ENCODE measurements at regions not wholly inside any gene's neighbourhood (a gene's known extent, or its start where the extent isn't known, plus 50 kb on each side); places are given as distances from the start of the nearest gene placed in this dataset.

GRCh38 chr3:177550667-177551066 lies 353.4 kb upstream of the TBL1XR1 start:
- no peak overlapping the region for H3K27ac ChIP-seq (ENCODE audit: low read depth in 1 of 3, low read length in 2 of 3)
- peaks cover 0 to 2% (median 0%) of the 10 kb centered on the region in 3 donors for H3K4me1 ChIP-seq (ENCODE audit: control insufficient read depth in 3 of 3, insufficient read depth in 2 of 3, low read depth in 1 of 3, low read length in 2 of 3)
- no peak overlapping the region for H3K4me3 ChIP-seq (ENCODE audit: low read depth in 1 of 3, low read length in 3 of 3)
- WGBS, 3 donors: 100% methylated on average over 1 of the region's 1 CpG
- no peaks in the 10 kb centered on the region for H3K36me3 ChIP-seq (ENCODE audit: control insufficient read depth in 3 of 3, insufficient read depth in 2 of 3, low read depth in 1 of 3, low read length in 3 of 3)
- FAIRE-seq (no peak), DNase-seq (no peak)
- H3K27me3 ChIP-seq (ENCODE audit: control insufficient read depth in 3 of 3, insufficient read depth in 3 of 3, low read length in 3 of 3): no peaks in the 10 kb centered on the region
- no peaks in the 10 kb centered on the region for H3K9me3 ChIP-seq (ENCODE audit: control insufficient read depth in 2 of 2, insufficient read depth in 1 of 2, low read depth in 1 of 2, low read length in 1 of 2)

- Histone ChIP-seq H3K36me3 (ENCODE audit: control insufficient read depth in 3 of 3, insufficient read depth in 2 of 3, low read depth in 1 of 3, low read length in 3 of 3) (no peaks in the 10 kb centered on the region), H3K4me3 (ENCODE audit: low read depth in 1 of 3, low read length in 3 of 3) (no peak overlapping the region), H3K4me1 (ENCODE audit: control insufficient read depth in 3 of 3, insufficient read depth in 2 of 3, low read depth in 1 of 3, low read length in 2 of 3) (peaks cover 0 to 2% (median 0%) of the 10 kb centered on the region in 3 donors), H3K27ac (ENCODE audit: low read depth in 1 of 3, low read length in 2 of 3) (peak overlapping the region in 1 of 3 donors; percentile 17), H3K9me3 (ENCODE audit: control insufficient read depth in 2 of 2, insufficient read depth in 1 of 2, low read depth in 1 of 2, low read length in 1 of 2) (no peaks in the 10 kb centered on the region), H3K27me3 (ENCODE audit: control insufficient read depth in 3 of 3, insufficient read depth in 3 of 3, low read length in 3 of 3) (no peaks in the 10 kb centered on the region)
- FAIRE-seq (no peak), DNase-seq (peak in 1 of 2 donors; percentile 36)
- 73 to 76% (median 76%) methylated on average over 4 of the region's 4 CpGs for WGBS, 3 donors
Observed at GRCh38 chr3:177551431-177551836, 354.2 kb upstream of the TBL1XR1 start.

GRCh38 chr3:177552051-177552450 lies 354.8 kb upstream of the TBL1XR1 start:
- Histone ChIP-seq H3K27ac (ENCODE audit: low read depth in 1 of 3, low read length in 2 of 3) (peak overlapping the region in 1 of 3 donors; percentile 20), H3K36me3 (ENCODE audit: control insufficient read depth in 3 of 3, insufficient read depth in 2 of 3, low read depth in 1 of 3, low read length in 3 of 3) (no peaks in the 10 kb centered on the region), H3K9me3 (ENCODE audit: control insufficient read depth in 2 of 2, insufficient read depth in 1 of 2, low read depth in 1 of 2, low read length in 1 of 2) (no peaks in the 10 kb centered on the region), H3K4me1 (ENCODE audit: control insufficient read depth in 3 of 3, insufficient read depth in 2 of 3, low read depth in 1 of 3, low read length in 2 of 3) (peaks cover 0 to 2% (median 0%) of the 10 kb centered on the region in 3 donors), H3K4me3 (ENCODE audit: low read depth in 1 of 3, low read length in 3 of 3) (no peak overlapping the region), H3K27me3 (ENCODE audit: control insufficient read depth in 3 of 3, insufficient read depth in 3 of 3, low read length in 3 of 3) (no peaks in the 10 kb centered on the region)
- WGBS, 3 donors: 82 to 97% (median 95%) methylated on average over 1 of the region's 1 CpG
- no peak for DNase-seq
- no peak for FAIRE-seq

- FAIRE-seq (no peak), DNase-seq (no peak)
- Histone ChIP-seq H3K4me3 (ENCODE audit: low read depth in 1 of 3, low read length in 3 of 3) (no peak overlapping the region), H3K27ac (ENCODE audit: low read depth in 1 of 3, low read length in 2 of 3) (no peak overlapping the region), H3K36me3 (ENCODE audit: control insufficient read depth in 3 of 3, insufficient read depth in 2 of 3, low read depth in 1 of 3, low read length in 3 of 3) (no peaks in the 10 kb centered on the region), H3K27me3 (ENCODE audit: control insufficient read depth in 3 of 3, insufficient read depth in 3 of 3, low read length in 3 of 3) (no peaks in the 10 kb centered on the region), H3K4me1 (ENCODE audit: control insufficient read depth in 3 of 3, insufficient read depth in 2 of 3, low read depth in 1 of 3, low read length in 2 of 3) (peaks cover 0 to 2% (median 0%) of the 10 kb centered on the region in 3 donors), H3K9me3 (ENCODE audit: control insufficient read depth in 2 of 2, insufficient read depth in 1 of 2, low read depth in 1 of 2, low read length in 1 of 2) (no peaks in the 10 kb centered on the region)
- WGBS, 3 donors: 88 to 93% (median 90%) methylated on average over 2 of the region's 2 CpGs
Observed at GRCh38 chr3:177553012-177553411, 355.7 kb upstream of the TBL1XR1 start.

- Histone ChIP-seq H3K9me3 (ENCODE audit: control insufficient read depth in 2 of 2, insufficient read depth in 1 of 2, low read depth in 1 of 2, low read length in 1 of 2) (no peaks in the 10 kb centered on the region), H3K4me3 (ENCODE audit: low read depth in 1 of 3, low read length in 3 of 3) (no peak overlapping the region), H3K27me3 (ENCODE audit: control insufficient read depth in 3 of 3, insufficient read depth in 3 of 3, low read length in 3 of 3) (no peaks in the 10 kb centered on the region), H3K36me3 (ENCODE audit: control insufficient read depth in 3 of 3, insufficient read depth in 2 of 3, low read depth in 1 of 3, low read length in 3 of 3) (no peaks in the 10 kb centered on the region), H3K4me1 (ENCODE audit: control insufficient read depth in 3 of 3, insufficient read depth in 2 of 3, low read depth in 1 of 3, low read length in 2 of 3) (peaks cover 0 to 2% (median 0%) of the 10 kb centered on the region in 3 donors), H3K27ac (ENCODE audit: low read depth in 1 of 3, low read length in 2 of 3) (no peak overlapping the region)
- FAIRE-seq (no peak), DNase-seq (no peak)
- WGBS, 3 donors: 82 to 90% (median 86%) methylated on average over 2 of the region's 2 CpGs
Observed at GRCh38 chr3:177553579-177553978, 356.3 kb upstream of the TBL1XR1 start.

- H3K27ac ChIP-seq (ENCODE audit: low read depth in 1 of 3, low read length in 2 of 3): no peak overlapping the region
- WGBS, 3 donors: 71 to 80% (median 72%) methylated on average over 2 of the region's 2 CpGs
Observed at GRCh38 chr3:177554895-177555759, 357.8 kb upstream of the TBL1XR1 start.

GRCh38 chr3:177557548-177557947 lies 360.3 kb upstream of the TBL1XR1 start:
- no peak overlapping the region for H3K4me3 ChIP-seq (ENCODE audit: low read depth in 1 of 3, low read length in 3 of 3)
- no peak for FAIRE-seq

More at GRCh38 chr3:177554895-177555759, 357.8 kb upstream of the TBL1XR1 start:
- H3K4me1 ChIP-seq (ENCODE audit: control insufficient read depth in 3 of 3, insufficient read depth in 2 of 3, low read depth in 1 of 3, low read length in 2 of 3): peaks cover 0 to 2% (median 0%) of the 10 kb centered on the region in 3 donors
- no peaks in the 10 kb centered on the region for H3K36me3 ChIP-seq (ENCODE audit: control insufficient read depth in 3 of 3, insufficient read depth in 2 of 3, low read depth in 1 of 3, low read length in 3 of 3)
- no peak overlapping the region for H3K4me3 ChIP-seq (ENCODE audit: low read depth in 1 of 3, low read length in 3 of 3)
- no peaks in the 10 kb centered on the region for H3K9me3 ChIP-seq (ENCODE audit: control insufficient read depth in 2 of 2, insufficient read depth in 1 of 2, low read depth in 1 of 2, low read length in 1 of 2)
- H3K27me3 ChIP-seq (ENCODE audit: control insufficient read depth in 3 of 3, insufficient read depth in 3 of 3, low read length in 3 of 3): no peaks in the 10 kb centered on the region
- FAIRE-seq: no peak
- DNase-seq: no peak

GRCh38 chr3:177561365-177561764 lies 364.1 kb upstream of the TBL1XR1 start:
- no peak overlapping the region for H3K27ac ChIP-seq (ENCODE audit: low read depth in 1 of 3, low read length in 2 of 3)
- DNase-seq (no peak), FAIRE-seq (no peak)
- 90 to 99% (median 90%) methylated on average over 5 of the region's 5 CpGs for WGBS, 3 donors
- H3K9me3 ChIP-seq (ENCODE audit: control insufficient read depth in 2 of 2, insufficient read depth in 1 of 2, low read depth in 1 of 2, low read length in 1 of 2): no peaks in the 10 kb centered on the region
- no peaks in the 10 kb centered on the region for H3K4me1 ChIP-seq (ENCODE audit: control insufficient read depth in 3 of 3, insufficient read depth in 2 of 3, low read depth in 1 of 3, low read length in 2 of 3)
- no peaks in the 10 kb centered on the region for H3K27me3 ChIP-seq (ENCODE audit: control insufficient read depth in 3 of 3, insufficient read depth in 3 of 3, low read length in 3 of 3)
- no peak overlapping the region for H3K4me3 ChIP-seq (ENCODE audit: low read depth in 1 of 3, low read length in 3 of 3)
- H3K36me3 ChIP-seq (ENCODE audit: control insufficient read depth in 3 of 3, insufficient read depth in 2 of 3, low read depth in 1 of 3, low read length in 3 of 3): no peaks in the 10 kb centered on the region

More at GRCh38 chr3:177557548-177557947, 360.3 kb upstream of the TBL1XR1 start:
- Histone ChIP-seq H3K36me3 (ENCODE audit: control insufficient read depth in 3 of 3, insufficient read depth in 2 of 3, low read depth in 1 of 3, low read length in 3 of 3) (no peaks in the 10 kb centered on the region), H3K27ac (ENCODE audit: low read depth in 1 of 3, low read length in 2 of 3) (no peak overlapping the region), H3K27me3 (ENCODE audit: control insufficient read depth in 3 of 3, insufficient read depth in 3 of 3, low read length in 3 of 3) (no peaks in the 10 kb centered on the region), H3K4me1 (ENCODE audit: control insufficient read depth in 3 of 3, insufficient read depth in 2 of 3, low read depth in 1 of 3, low read length in 2 of 3) (peaks cover 0 to 2% (median 0%) of the 10 kb centered on the region in 3 donors), H3K9me3 (ENCODE audit: control insufficient read depth in 2 of 2, insufficient read depth in 1 of 2, low read depth in 1 of 2, low read length in 1 of 2) (no peaks in the 10 kb centered on the region)
- WGBS, 3 donors: 90 to 95% (median 94%) methylated on average over 3 of the region's 3 CpGs
- DNase-seq: no peak

Measured in small intestine (tissue), 7 donors.